HG03095 (cell line): ENCODE measurements at regions not wholly inside any gene's neighbourhood (a gene's known extent, or its start where the extent isn't known, plus 50 kb on each side); places are given as distances from the start of the nearest gene placed in this dataset.

Source experiments
- ATAC-seq: cut with Tn5 transposase; IDR thresholded peaks from one replicate; pipeline ENCODE4 v1.9.1; 2021; ENCODE audit warnings: moderate library complexity; ENCODE audit not compliant: unreplicated experiment

GRCh38 chr12:128138125-128138524, 128.8 kb upstream of the TMEM132C start:
- ATAC-seq: no peak

- ATAC-seq: no peak
Measured at GRCh38 chr12:128140551-128140950, 126.4 kb upstream of the TMEM132C start.

GRCh38 chr12:128150961-128151360, 116.0 kb upstream of the TMEM132C start:
- ATAC-seq: no peak

- ATAC-seq: no peak
Measured at GRCh38 chr12:128155571-128155970, 111.4 kb upstream of the TMEM132C start.

- no peak for ATAC-seq
Measured at GRCh38 chr12:128163086-128163485, 103.9 kb upstream of the TMEM132C start.

- no peak for ATAC-seq
Measured at GRCh38 chr12:128164533-128164932, 102.4 kb upstream of the TMEM132C start.

GRCh38 chr12:128165387-128165786, 101.6 kb upstream of the TMEM132C start:
- no peak for ATAC-seq

- ATAC-seq: no peak
Measured at GRCh38 chr12:128168273-128168672, 98.7 kb upstream of the TMEM132C start.

- no peak for ATAC-seq
Measured at GRCh38 chr12:128170181-128170580, 96.8 kb upstream of the TMEM132C start.

GRCh38 chr12:128178565-128178964, 88.4 kb upstream of the TMEM132C start:
- no peak for ATAC-seq

GRCh38 chr12:128178966-128179365, 88.0 kb upstream of the TMEM132C start:
- no peak for ATAC-seq

GRCh38 chr12:128180166-128180565, 86.8 kb upstream of the TMEM132C start:
- ATAC-seq: no peak

GRCh38 chr12:128190052-128190451, 76.9 kb upstream of the TMEM132C start:
- no peak for ATAC-seq

GRCh38 chr12:128190614-128191013, 76.4 kb upstream of the TMEM132C start:
- no peak for ATAC-seq

GRCh38 chr12:128191380-128191779, 75.6 kb upstream of the TMEM132C start:
- no peak for ATAC-seq

- no peak for ATAC-seq
Measured at GRCh38 chr12:128204711-128205110, 62.3 kb upstream of the TMEM132C start.

- ATAC-seq: no peak
Measured at GRCh38 chr12:128205145-128205544, 61.8 kb upstream of the TMEM132C start.

GRCh38 chr12:128205758-128206157, 61.2 kb upstream of the TMEM132C start:
- no peak for ATAC-seq
